WTC11 (cell line): ENCODE measurements at regions not wholly inside any gene's neighbourhood (a gene's known extent, or its start where the extent isn't known, plus 50 kb on each side); places are given as distances from the start of the nearest gene placed in this dataset.
A peak's percentile ranks its signal among the peaks of the same experiment; 100 is the strongest.

Source experiments
- ATAC-seq: fragments of 200-7000 bp; cut with Tn5 transposase; 2 replicates; pipeline ENCODE4 v1.10.0; 2021; ENCODE audit warnings: mild to moderate bottlenecking, moderate library complexity
- CTCF ChIA-PET: fragments of 300-600 bp; sonication (Branson Sonifier 250); formaldehyde crosslinking; loops from one replicate; lab custom pipeline; 2021; ENCODE audit warnings: antibody characterized with exemption; lab: Charles Lee
- POLR2A ChIA-PET: fragments of 350-600 bp; sonication (Branson Sonifier 250); formaldehyde crosslinking; loops from one replicate; lab custom pipeline; 2021; ENCODE audit warnings: antibody characterized with exemption; lab: Charles Lee
- DNase-seq: peaks from one replicate; pipeline ENCODE4 v3.0.0; 2021; ENCODE audit warnings: low spot score
- H3K27ac Mint-ChIP-seq: 2 replicates; pipeline ENCODE4 v1.8.0; 2021; ENCODE audit warnings: mixed read lengths
- H3K27me3 Mint-ChIP-seq: 2 replicates; pipeline ENCODE4 v1.8.0; 2021; ENCODE audit warnings: low read depth, mild to moderate bottlenecking, moderate library complexity, mixed read lengths
- H3K36me3 Mint-ChIP-seq: 2 replicates; pipeline ENCODE4 v1.8.0; 2021; ENCODE audit warnings: mixed read lengths
- H3K4me1 Mint-ChIP-seq: 2 replicates; pipeline ENCODE4 v1.8.0; 2022; ENCODE audit warnings: mixed read lengths
- H3K4me3 Mint-ChIP-seq: 2 replicates; pipeline ENCODE4 v1.8.0; 2021; ENCODE audit warnings: mild to moderate bottlenecking, moderate library complexity, mixed read lengths
- H3K9me3 Mint-ChIP-seq: 2 replicates; pipeline ENCODE4 v1.8.0; 2021; ENCODE audit warnings: mixed read lengths
- CREB1 ChIP-seq: sonication (generic); formaldehyde crosslinking; IDR thresholded peaks from 2 replicates; pipeline ENCODE4 v1.8.0; 2023; ENCODE audit warnings: mild to moderate bottlenecking, missing genetic modification reagents
- FOXK1 ChIP-seq: sonication (generic); formaldehyde crosslinking; IDR thresholded peaks from 2 replicates; pipeline ENCODE4 v1.8.0; 2022; ENCODE audit warnings: mild to moderate bottlenecking, moderate library complexity, missing genetic modification reagents
- GRHL2 ChIP-seq: fragments of 250-450 bp; sonication (Bioruptor Pico); IDR thresholded peaks from 2 replicates; pipeline ENCODE4 v1.8.0; 2022; ENCODE audit warnings: mild to moderate bottlenecking, moderate library complexity; ENCODE audit not compliant: insufficient replicate concordance, severe bottlenecking
- KAT7 ChIP-seq: sonication (generic); formaldehyde crosslinking; IDR thresholded peaks from 2 replicates; pipeline ENCODE4 v1.8.1; 2023; ENCODE audit warnings: missing genetic modification reagents, mild to moderate bottlenecking, borderline replicate concordance
- MXD4 ChIP-seq: fragments of 250-450 bp; sonication (Bioruptor Pico); IDR thresholded peaks from 2 replicates; pipeline ENCODE4 v1.8.0; 2021; ENCODE audit warnings: mild to moderate bottlenecking, moderate library complexity, borderline replicate concordance
- NFYB ChIP-seq: sonication (generic); formaldehyde crosslinking; conservative IDR thresholded peaks from 2 replicates; pipeline ENCODE4 v1.8.0; 2022; ENCODE audit warnings: low read depth, missing genetic modification reagents
- SMAD4 ChIP-seq: sonication (generic); formaldehyde crosslinking; IDR thresholded peaks from 2 replicates; pipeline ENCODE4 v1.8.0; 2022; ENCODE audit warnings: mild to moderate bottlenecking, missing genetic modification reagents
- SP1 ChIP-seq: sonication (generic); formaldehyde crosslinking; conservative IDR thresholded peaks from 2 replicates; pipeline ENCODE4 v1.8.1; 2022; ENCODE audit warnings: missing genetic modification reagents
- TP53 ChIP-seq: sonication (generic); formaldehyde crosslinking; IDR thresholded peaks from 2 replicates; pipeline ENCODE4 v1.8.1; 2023; ENCODE audit warnings: mild to moderate bottlenecking, missing genetic modification reagents
- ZNF138 ChIP-seq: sonication (generic); formaldehyde crosslinking; conservative IDR thresholded peaks from 2 replicates; pipeline ENCODE4 v1.8.1; 2022; ENCODE audit warnings: mild to moderate bottlenecking, moderate library complexity, missing genetic modification reagents
- ZNF317 ChIP-seq: sonication (generic); formaldehyde crosslinking; IDR thresholded peaks from 2 replicates; pipeline ENCODE4 v1.8.1; 2023; ENCODE audit warnings: low read depth, mild to moderate bottlenecking, moderate library complexity, missing genetic modification reagents, borderline replicate concordance
- ZNF416 ChIP-seq: fragments of 250-450 bp; sonication (Bioruptor Pico); IDR thresholded peaks from 2 replicates; pipeline ENCODE4 v1.9.0; 2021; ENCODE audit warnings: mild to moderate bottlenecking, inconsistent platforms
- TF ChIP-seq, protein P1 (sequence below): sonication (generic); formaldehyde crosslinking; IDR thresholded peaks from 2 replicates; pipeline ENCODE4 v1.8.0; 2023; ENCODE audit warnings: missing genetic modification reagents, mild to moderate bottlenecking, borderline replicate concordance
- TF ChIP-seq, protein P2 (sequence below): sonication (generic); formaldehyde crosslinking; IDR thresholded peaks from 2 replicates; pipeline ENCODE4 v1.8.0; 2022; ENCODE audit warnings: mild to moderate bottlenecking, missing genetic modification reagents
- TF ChIP-seq, protein P3 (sequence below): sonication (generic); formaldehyde crosslinking; IDR thresholded peaks from 2 replicates; pipeline ENCODE4 v1.8.1; 2023; ENCODE audit warnings: mild to moderate bottlenecking, missing genetic modification reagents, borderline replicate concordance
- TF ChIP-seq, protein P4 (sequence below): sonication (generic); formaldehyde crosslinking; IDR thresholded peaks from 2 replicates; pipeline ENCODE4 v1.8.0; 2023; ENCODE audit warnings: missing genetic modification reagents
- TF ChIP-seq, protein P5 (sequence below): sonication (generic); formaldehyde crosslinking; IDR thresholded peaks from 2 replicates; pipeline ENCODE4 v1.8.0; 2023; ENCODE audit warnings: mild to moderate bottlenecking, missing genetic modification reagents
- TF ChIP-seq, protein P6 (sequence below): fragments of 250-450 bp; sonication (Bioruptor Pico); IDR thresholded peaks from 2 replicates; pipeline ENCODE4 v2.1.2; 2022; ENCODE audit warnings: mild to moderate bottlenecking, moderate library complexity

DNA sequence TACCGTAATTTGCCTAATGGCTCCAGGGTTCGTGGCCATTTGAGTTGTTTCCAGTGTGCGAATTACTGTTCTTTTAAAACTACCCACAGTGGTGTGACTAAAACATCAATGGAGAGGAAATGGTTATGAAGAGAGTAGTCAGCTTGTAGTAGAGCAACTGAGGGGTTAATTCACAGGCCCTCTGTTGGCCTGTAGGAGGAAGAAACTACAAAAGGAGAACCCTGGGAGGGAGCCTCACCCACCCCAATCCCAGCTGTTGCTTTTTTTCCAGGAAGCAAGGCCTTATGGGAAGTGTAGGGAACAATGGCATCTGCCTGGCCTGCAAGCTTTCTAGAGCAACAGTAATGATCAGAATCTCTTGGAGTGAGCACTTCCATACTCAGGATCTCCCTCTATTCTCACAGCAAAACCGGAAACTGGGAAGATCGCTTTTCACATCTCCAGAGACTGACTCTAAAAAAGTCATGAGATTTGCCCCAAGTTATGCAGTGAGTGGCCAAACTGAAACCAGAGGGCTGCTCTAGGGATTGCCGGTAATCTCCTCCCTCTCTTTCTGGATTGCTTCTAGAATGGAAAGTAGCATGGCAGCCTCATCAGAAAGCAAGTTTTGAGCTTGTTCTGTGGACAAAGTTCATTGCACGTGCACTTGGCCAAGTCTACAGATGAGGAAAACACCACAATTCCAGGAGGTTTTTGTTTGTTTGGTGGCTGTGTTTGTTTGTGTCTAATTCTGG lies 125.3 kb upstream of the PWP1 start:
- Mint-ChIP-seq H3K27ac (peak overlapping the region; percentile 46; the same call in 1 of the 2 replicates), H3K9me3 (peaks cover 3% of the 10 kb centered on the region; the same call in 1 of the 2 replicates), H3K27me3 (no peaks in the 10 kb centered on the region), H3K4me1 (peaks cover 14% of the 10 kb centered on the region), H3K36me3 (no peaks in the 10 kb centered on the region), H3K4me3 (no peak overlapping the region)
- ATAC-seq (peak; percentile 86), DNase-seq (peak; percentile 15)
- ChIA-PET CTCF (interaction anchor here (0.6 to 2.0 kb wide), 8 partner anchors 15 to 425 kb away, joined by 3 to 14 read pairs (median 3); no protein-coding TSS in a partner anchor), POLR2A (no interaction called here)
- TF ChIP-seq NFYB (CRISPR knock-in tag) (no peak), TP53 (CRISPR knock-in tag) (no peak), MXD4 (CRISPR knock-in tag) (no peak), CREB1 (CRISPR knock-in tag) (no peak), SP1 (CRISPR knock-in tag) (no peak), SMAD4 (no peak), GRHL2 (CRISPR knock-in tag) (no peak), ZNF138 (CRISPR knock-in tag) (no peak), KAT7 (no peak), ZNF416 (CRISPR knock-in tag) (no peak), FOXK1 (CRISPR knock-in tag) (no peak), ZNF317 (CRISPR knock-in tag) (no peak)
- TF ChIP-seq, protein P1, sequence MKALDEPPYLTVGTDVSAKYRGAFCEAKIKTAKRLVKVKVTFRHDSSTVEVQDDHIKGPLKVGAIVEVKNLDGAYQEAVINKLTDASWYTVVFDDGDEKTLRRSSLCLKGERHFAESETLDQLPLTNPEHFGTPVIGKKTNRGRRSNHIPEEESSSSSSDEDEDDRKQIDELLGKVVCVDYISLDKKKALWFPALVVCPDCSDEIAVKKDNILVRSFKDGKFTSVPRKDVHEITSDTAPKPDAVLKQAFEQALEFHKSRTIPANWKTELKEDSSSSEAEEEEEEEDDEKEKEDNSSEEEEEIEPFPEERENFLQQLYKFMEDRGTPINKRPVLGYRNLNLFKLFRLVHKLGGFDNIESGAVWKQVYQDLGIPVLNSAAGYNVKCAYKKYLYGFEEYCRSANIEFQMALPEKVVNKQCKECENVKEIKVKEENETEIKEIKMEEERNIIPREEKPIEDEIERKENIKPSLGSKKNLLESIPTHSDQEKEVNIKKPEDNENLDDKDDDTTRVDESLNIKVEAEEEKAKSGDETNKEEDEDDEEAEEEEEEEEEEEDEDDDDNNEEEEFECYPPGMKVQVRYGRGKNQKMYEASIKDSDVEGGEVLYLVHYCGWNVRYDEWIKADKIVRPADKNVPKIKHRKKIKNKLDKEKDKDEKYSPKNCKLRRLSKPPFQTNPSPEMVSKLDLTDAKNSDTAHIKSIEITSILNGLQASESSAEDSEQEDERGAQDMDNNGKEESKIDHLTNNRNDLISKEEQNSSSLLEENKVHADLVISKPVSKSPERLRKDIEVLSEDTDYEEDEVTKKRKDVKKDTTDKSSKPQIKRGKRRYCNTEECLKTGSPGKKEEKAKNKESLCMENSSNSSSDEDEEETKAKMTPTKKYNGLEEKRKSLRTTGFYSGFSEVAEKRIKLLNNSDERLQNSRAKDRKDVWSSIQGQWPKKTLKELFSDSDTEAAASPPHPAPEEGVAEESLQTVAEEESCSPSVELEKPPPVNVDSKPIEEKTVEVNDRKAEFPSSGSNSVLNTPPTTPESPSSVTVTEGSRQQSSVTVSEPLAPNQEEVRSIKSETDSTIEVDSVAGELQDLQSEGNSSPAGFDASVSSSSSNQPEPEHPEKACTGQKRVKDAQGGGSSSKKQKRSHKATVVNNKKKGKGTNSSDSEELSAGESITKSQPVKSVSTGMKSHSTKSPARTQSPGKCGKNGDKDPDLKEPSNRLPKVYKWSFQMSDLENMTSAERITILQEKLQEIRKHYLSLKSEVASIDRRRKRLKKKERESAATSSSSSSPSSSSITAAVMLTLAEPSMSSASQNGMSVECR, result no peak
- TF ChIP-seq, protein P2, sequence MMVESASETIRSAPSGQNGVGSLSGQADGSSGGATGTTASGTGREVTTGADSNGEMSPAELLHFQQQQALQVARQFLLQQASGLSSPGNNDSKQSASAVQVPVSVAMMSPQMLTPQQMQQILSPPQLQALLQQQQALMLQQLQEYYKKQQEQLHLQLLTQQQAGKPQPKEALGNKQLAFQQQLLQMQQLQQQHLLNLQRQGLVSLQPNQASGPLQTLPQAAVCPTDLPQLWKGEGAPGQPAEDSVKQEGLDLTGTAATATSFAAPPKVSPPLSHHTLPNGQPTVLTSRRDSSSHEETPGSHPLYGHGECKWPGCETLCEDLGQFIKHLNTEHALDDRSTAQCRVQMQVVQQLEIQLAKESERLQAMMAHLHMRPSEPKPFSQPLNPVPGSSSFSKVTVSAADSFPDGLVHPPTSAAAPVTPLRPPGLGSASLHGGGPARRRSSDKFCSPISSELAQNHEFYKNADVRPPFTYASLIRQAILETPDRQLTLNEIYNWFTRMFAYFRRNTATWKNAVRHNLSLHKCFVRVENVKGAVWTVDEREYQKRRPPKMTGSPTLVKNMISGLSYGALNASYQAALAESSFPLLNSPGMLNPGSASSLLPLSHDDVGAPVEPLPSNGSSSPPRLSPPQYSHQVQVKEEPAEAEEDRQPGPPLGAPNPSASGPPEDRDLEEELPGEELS, result no peak
- TF ChIP-seq, protein P3, sequence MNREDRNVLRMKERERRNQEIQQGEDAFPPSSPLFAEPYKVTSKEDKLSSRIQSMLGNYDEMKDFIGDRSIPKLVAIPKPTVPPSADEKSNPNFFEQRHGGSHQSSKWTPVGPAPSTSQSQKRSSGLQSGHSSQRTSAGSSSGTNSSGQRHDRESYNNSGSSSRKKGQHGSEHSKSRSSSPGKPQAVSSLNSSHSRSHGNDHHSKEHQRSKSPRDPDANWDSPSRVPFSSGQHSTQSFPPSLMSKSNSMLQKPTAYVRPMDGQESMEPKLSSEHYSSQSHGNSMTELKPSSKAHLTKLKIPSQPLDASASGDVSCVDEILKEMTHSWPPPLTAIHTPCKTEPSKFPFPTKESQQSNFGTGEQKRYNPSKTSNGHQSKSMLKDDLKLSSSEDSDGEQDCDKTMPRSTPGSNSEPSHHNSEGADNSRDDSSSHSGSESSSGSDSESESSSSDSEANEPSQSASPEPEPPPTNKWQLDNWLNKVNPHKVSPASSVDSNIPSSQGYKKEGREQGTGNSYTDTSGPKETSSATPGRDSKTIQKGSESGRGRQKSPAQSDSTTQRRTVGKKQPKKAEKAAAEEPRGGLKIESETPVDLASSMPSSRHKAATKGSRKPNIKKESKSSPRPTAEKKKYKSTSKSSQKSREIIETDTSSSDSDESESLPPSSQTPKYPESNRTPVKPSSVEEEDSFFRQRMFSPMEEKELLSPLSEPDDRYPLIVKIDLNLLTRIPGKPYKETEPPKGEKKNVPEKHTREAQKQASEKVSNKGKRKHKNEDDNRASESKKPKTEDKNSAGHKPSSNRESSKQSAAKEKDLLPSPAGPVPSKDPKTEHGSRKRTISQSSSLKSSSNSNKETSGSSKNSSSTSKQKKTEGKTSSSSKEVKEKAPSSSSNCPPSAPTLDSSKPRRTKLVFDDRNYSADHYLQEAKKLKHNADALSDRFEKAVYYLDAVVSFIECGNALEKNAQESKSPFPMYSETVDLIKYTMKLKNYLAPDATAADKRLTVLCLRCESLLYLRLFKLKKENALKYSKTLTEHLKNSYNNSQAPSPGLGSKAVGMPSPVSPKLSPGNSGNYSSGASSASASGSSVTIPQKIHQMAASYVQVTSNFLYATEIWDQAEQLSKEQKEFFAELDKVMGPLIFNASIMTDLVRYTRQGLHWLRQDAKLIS (CRISPR knock-in tag), result no peak
- TF ChIP-seq, protein P4, sequence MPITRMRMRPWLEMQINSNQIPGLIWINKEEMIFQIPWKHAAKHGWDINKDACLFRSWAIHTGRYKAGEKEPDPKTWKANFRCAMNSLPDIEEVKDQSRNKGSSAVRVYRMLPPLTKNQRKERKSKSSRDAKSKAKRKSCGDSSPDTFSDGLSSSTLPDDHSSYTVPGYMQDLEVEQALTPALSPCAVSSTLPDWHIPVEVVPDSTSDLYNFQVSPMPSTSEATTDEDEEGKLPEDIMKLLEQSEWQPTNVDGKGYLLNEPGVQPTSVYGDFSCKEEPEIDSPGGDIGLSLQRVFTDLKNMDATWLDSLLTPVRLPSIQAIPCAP, result no peak
- TF ChIP-seq, protein P5, sequence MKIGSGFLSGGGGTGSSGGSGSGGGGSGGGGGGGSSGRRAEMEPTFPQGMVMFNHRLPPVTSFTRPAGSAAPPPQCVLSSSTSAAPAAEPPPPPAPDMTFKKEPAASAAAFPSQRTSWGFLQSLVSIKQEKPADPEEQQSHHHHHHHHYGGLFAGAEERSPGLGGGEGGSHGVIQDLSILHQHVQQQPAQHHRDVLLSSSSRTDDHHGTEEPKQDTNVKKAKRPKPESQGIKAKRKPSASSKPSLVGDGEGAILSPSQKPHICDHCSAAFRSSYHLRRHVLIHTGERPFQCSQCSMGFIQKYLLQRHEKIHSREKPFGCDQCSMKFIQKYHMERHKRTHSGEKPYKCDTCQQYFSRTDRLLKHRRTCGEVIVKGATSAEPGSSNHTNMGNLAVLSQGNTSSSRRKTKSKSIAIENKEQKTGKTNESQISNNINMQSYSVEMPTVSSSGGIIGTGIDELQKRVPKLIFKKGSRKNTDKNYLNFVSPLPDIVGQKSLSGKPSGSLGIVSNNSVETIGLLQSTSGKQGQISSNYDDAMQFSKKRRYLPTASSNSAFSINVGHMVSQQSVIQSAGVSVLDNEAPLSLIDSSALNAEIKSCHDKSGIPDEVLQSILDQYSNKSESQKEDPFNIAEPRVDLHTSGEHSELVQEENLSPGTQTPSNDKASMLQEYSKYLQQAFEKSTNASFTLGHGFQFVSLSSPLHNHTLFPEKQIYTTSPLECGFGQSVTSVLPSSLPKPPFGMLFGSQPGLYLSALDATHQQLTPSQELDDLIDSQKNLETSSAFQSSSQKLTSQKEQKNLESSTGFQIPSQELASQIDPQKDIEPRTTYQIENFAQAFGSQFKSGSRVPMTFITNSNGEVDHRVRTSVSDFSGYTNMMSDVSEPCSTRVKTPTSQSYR (CRISPR knock-in tag), result no peak
- TF ChIP-seq, protein P6, sequence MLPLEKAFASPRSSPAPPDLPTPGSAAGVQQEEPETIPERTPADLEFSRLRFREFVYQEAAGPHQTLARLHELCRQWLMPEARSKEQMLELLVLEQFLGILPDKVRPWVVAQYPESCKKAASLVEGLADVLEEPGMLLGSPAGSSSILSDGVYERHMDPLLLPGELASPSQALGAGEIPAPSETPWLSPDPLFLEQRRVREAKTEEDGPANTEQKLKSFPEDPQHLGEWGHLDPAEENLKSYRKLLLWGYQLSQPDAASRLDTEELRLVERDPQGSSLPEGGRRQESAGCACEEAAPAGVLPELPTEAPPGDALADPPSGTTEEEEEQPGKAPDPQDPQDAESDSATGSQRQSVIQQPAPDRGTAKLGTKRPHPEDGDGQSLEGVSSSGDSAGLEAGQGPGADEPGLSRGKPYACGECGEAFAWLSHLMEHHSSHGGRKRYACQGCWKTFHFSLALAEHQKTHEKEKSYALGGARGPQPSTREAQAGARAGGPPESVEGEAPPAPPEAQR (CRISPR knock-in tag), result no peak
